GM18519 (cell line): ENCODE measurements at regions not wholly inside any gene's neighbourhood (a gene's known extent, or its start where the extent isn't known, plus 50 kb on each side); places are given as distances from the start of the nearest gene placed in this dataset.
"Not testable (repeated sequence)": the region's sequence is repeated elsewhere in the genome, so short reads cannot be mapped to it uniquely, and the experiment has no call there.

ENCODE experiments used
- ATAC-seq: cut with Tn5 transposase; IDR thresholded peaks from one replicate; pipeline ENCODE4 v1.9.1; 2021; ENCODE audit warnings: mild to moderate bottlenecking, moderate library complexity; ENCODE audit not compliant: unreplicated experiment, low FRiP score

DNA sequence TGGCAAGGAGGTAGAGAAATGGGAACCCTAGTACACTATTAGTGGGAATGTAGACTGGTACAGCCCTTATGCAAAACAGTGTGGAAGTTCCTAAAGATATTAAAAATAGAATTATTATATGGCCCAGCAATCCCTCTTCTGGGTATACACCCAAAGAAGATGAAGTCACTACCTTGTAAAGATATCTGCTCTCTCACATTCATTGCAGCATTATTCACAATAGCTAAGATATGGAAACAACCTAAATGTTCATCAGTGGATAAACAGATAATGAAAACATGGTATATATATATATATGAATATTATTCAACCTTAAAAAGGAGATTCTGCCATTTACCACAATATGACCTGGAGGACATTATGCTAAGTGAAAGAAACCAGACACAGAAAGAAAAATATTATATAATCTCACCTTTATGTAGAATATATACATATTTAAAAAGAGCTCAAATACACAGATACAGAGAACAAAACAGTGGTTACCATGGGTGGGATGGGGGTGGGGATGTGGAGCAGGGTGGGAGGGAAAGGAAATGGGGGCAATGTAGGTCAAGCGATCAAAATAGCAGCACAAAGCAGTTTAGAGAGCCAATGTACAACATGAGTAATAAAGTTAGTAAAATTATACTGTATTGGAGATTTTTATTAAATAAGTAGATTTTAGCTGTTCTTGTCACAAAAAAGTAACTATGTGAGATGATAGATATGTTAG, 138.6 kb downstream of the SPRY1 start:
- no peak for ATAC-seq

DNA sequence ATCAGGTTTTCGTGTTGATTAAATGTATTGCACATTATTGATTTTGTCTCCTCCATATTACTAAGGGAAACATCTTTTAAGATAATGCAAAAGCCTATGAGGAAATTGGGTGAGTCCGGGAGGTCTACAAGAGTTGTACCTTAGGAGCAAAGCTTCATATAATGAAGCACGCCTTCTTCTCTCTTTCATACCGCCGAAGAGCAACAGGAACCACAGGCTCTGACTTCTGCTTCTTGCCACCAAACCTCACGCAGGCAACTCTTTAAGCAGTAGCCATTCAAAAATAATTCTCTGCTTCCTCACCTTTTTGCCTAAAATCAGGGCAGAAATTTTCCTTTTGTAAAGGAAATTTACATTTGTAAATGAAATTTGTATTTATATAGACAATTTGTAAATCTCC, 139.6 kb downstream of the SPRY1 start:
- ATAC-seq, result no peak

DNA sequence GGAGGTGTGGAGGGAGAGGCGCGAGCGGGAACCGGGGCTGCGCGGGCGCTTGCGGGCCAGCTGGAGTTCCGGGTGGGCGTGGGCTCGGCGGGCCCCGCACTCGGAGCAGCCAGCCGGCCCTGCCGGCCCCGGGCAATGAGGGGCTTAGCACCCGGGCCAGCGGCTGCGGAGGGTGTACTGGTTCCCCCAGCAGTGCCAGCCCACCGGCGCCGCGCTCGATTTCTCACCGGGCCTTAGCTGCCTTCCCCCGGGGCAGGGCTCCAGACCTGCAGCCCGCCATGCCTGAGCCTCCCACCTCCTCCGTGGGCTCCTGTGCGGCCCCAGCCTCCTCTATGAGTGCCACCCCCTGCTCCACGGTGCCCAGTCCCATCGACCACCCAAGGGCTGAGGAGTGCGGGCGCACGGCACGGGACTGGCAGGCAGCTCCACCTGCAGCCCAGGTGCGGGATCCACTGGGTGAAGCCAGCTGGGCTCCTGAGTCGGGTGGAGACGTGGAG, 141.4 kb downstream of the SPRY1 start:
- ATAC-seq, result not testable (repeated sequence)

DNA sequence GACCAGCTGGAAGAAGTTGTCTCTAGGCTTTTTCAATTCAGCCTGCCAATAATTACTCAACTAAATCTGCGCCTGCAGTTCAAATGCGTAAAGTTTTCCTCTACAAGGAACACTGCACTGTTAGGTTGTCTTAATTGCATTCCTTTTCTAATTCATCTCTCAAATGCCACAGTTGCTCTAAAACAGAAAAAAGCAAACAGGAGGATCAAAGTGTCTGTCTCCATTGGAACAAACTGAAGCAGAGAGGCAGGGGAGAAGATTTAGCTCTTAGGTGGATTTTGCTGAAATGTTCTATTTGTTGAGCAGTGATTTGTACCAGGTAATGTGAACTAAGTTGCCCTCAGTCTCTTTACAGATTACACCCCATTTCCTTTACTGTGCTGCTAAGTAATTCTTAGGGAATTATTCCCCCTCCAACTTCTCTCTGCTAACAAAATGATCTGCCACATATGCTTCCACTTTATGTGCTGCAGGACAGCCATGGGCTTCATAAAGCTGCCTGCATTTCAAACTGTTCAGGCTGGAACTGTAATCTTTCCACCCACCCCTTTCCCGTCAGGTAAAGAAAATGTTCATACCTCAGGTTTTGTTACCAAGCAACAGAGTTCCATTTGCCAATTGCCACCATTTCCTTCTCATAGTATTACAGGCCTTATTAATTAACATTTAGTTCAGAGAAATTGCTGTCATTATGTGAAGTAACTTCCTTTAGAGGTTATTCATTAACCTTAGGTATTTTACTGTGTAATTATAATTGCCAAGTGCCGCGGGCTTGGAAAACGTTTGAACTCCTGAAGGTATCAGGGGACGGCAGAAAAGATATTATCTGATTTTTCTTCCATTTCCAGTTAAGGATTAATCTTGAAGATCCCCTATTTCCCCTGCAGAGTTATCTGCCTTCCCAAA, 149.3 kb downstream of the SPRY1 start:
- ATAC-seq, result no peak

DNA sequence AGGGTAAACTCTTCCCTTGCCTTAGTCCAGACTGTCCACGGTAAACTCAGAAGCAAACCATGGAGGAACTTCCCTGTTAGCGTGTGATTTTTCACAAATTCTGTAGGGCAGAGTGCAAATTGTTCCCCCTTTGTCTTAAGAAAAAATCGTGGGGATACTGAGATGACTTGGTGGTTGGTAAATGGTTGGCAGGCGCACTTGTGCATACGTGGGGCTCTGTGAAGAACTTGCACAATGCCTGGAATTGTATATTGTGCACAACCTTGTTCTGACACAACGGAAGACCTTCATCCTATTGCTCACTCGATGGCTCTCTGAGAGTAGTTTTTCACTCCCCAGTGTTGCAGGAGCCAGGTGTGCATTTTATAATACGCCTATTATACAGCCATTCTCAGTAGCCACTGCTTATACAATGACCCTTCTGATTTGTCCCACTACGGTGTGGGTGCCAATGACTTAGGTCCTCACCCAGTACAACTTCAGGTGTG, 150.0 kb downstream of the SPRY1 start:
- no peak for ATAC-seq

DNA sequence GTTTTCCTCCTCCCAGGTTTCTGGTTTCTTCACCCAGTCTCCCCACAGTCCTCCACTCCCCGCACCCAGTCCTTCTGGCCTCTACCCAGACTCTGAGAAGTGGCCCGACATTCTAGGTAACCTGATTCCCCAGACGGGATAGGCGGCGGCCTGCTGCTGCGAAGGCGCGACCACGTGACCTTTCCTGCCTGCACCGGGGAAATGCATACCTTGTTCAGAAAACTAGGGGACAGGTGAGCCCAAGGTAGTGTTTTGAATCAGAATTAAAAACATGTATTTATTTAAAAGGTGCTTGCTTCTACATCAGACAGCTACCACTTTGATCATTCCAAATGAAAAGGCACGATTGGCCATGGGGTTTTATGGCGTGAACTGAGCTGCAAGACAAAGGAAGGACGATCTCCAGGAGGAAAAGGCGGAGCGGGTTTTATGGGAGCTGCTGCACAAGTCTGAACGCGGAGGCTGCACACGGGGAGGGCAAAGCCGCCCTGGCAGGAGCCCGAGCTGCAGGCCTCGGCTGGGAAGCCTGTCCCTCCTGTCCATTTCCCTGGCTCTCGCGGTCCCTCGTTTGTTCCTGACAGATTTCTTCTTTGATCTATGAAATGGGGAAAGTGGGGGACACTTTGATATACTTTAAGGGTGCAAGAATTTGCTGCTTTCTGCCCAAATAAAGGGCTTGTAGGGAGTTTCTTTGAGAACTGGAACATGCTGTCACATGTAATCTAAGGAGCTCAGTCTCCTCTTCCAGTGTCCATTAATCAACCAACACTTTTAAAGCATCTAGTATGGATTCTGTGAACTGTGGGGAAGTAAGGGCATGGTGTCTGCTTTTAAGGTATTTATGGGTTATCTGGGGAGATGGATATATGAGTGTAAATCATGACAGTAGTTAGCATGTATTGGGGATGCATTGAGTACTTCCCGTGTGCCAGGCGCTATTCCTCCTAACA, 150.9 kb downstream of the SPRY1 start:
- no peak for ATAC-seq

DNA sequence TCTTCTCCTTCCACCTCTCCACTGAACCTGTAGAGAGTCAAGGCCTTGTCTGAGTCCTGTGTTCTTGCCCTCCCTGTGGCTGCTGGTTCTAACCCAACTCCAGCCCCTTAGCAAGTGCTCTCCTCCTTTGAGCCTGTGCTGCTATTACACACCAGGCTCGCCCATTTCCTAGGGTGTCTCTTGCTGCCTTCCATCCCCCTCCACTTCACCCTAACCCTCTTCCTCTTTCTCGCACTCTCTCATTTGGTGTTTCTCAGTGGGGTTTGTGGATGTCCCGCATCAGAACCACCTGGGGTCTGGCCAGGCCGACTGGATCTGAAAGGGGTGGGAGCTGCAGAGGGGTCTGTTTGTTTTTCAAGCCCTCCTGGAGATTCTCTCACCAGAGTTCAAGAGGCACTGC, 156.7 kb downstream of the SPRY1 start:
- no peak for ATAC-seq

DNA sequence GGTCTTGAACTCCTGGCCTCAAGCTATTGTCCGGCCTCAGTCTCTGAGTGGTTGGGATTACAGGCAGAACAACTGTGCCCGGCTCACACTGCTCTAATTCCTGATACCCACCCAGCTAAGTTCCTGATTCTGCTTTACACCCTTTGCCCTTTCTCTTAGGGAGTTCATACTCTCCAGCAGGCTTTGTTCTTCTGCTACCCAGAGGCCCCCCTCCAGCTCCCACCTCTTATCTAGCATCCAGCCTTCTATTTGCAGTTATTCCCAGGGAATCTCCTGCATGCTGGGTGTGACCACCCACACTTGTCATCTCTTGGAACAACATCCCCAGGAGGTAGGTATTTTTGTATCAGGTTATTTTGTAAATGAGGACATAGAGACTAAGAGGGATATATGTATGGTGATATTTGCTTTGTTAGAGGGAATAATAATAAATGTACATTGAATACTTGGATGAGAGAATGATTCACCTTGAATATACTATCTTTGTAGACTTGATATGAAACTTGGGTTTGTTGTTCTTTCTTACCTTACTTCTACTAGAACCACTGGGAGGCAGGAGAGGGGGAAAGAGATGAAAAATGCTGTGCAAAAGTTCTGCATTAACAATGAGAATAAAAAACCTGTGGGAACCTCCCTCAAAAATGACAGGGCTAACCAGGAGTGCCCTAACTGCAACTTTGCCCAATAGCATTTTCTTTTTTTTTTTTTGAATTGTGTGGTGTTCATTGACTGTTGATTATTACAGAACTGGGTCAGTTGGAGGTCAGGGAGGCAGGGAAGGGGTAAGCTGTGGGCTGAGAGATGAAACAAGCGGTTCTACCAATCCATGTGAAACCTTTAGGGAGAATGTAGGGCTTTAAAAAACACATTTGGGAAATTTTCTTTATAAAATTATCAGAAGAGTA, 157.4 kb downstream of the SPRY1 start:
- no peak for ATAC-seq

DNA sequence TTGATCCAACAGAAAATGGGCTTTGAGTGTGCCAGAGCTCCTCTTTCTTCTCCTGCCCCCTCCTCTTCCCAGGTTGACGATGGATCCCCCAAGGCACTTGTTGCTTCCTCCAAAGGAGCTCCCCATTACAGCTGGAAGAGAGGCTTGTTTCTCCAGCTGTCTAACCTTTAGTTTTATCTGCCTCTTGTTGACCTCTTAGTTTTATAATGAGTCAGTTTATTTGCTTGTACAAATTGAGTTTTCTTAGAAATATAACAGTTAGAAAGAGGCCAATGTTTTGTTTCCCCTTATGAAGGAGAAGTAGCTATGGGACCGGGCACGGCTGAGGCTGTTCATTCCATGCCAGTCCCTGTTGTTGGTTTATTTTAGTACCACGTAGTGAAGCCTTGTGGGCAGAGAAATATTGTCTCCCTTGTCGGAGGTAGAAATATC, 158.2 kb downstream of the SPRY1 start:
- no peak for ATAC-seq

DNA sequence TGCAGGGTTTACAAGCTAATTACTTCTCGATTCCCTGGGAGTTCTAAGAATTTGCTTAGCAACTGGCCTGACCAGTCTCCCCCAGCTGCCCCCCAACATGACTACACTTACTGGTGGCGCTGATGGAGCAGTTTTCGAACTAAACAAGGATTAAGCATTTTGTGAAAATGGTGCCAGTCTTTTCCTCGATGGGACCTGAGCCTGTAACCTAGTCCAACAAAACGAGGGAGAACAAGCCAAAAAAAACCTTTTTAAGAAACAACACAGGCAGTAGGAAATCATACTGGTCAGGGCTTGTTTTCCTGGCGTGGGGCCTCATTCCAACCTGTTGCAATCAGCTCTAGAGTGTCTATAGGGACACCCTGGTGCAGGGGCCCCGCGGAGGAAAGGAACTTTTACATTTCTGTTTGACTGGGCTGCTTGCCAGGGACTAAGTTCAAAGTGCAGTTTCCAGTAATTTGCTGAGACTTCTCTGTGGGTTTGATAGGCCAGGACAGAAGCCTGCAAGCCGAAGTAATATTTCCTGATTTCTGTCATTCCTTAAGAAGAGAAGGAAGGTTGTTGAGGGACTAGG, 158.7 kb downstream of the SPRY1 start:
- no peak for ATAC-seq

DNA sequence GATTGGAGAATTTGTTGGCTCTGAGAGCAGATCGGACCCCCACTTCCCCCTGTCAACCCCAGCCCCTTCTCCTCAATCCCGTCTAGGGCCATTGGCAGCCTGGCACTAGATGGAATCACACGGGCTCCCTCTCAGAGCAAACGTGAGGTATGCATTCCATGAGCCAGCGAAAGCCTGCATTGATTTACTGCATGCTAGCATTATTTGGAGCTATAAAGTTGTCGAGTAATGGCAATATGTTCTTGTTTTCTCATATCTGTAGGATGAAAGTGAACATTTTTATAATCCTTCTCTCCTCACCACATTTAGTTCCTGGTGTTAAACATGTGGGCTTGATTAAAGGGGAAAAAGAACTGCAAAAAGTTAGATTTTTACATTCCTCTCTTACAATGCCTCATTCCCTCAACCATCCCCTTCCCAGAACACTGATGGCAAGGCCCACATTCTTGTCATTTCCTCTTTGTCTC, 159.2 kb downstream of the SPRY1 start:
- no peak for ATAC-seq

DNA sequence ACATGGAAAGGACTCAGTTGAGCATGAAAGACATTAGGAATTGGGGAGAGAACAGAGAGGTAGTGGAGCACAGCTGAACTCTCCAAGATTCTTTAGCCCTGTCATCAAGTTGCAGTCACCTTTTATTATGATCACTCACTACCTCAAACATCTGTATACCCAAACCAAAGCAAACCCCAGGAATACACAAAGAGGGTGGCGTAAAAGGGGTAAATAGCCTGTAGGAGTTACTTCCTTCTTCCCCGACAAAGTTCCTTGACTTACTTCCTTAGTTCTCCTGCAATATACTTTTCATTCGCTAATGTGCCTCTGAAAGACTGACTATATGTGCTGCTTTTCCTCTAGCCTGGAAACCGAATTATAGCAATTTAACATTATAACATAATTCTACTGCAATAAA, 159.9 kb downstream of the SPRY1 start:
- ATAC-seq, result no peak

DNA sequence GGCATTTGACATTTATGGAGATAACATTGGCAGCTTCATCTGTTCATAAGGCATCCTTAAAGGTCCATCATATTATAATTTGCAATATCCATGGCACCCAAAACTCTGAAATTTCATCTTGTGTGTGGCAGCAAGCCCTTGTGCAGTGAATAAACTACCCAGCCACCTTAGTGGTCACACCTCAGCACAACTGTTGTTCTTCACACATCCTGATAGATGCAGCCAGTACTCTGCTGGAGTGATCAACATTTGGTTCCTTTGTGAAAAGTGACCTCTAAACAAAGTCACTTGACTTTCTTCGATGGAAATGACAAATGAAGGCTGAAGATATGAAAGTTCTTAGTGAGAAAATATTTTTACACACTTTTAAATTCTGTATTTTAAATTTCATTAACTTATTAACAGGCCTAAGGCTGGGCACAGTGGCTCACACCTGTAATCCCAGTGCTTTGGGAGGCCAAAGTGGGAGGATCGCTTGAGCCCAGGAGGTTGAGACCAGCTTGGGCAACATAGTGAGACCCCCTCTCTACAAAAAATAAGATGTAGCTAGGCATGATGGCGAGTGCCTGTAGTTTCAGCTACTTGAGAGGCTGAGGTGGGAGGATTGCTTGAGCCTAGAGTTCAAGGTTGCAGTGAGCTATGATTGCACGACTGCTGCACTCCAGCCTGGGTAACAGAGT, 161.4 kb downstream of the SPRY1 start:
- ATAC-seq, result no peak

DNA sequence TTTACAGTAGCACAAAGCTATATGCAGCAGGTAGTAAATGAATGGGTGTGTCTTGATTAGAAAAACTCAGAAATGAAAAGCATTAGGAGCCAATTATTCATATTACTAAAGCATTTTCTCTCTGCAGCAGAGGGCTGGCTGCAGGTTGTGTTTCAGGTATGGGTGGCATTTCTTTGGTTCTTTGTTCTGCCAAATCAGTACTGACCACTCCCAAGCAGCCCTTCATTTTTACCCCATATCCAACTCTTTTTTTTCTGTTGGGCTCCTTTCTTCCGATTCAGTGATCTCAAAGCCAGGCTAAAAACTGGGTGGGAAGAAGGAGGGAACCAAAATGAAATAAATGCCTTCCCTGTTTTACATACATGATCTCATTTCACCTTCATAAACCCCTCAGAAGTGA, 162.3 kb downstream of the SPRY1 start:
- no peak for ATAC-seq

DNA sequence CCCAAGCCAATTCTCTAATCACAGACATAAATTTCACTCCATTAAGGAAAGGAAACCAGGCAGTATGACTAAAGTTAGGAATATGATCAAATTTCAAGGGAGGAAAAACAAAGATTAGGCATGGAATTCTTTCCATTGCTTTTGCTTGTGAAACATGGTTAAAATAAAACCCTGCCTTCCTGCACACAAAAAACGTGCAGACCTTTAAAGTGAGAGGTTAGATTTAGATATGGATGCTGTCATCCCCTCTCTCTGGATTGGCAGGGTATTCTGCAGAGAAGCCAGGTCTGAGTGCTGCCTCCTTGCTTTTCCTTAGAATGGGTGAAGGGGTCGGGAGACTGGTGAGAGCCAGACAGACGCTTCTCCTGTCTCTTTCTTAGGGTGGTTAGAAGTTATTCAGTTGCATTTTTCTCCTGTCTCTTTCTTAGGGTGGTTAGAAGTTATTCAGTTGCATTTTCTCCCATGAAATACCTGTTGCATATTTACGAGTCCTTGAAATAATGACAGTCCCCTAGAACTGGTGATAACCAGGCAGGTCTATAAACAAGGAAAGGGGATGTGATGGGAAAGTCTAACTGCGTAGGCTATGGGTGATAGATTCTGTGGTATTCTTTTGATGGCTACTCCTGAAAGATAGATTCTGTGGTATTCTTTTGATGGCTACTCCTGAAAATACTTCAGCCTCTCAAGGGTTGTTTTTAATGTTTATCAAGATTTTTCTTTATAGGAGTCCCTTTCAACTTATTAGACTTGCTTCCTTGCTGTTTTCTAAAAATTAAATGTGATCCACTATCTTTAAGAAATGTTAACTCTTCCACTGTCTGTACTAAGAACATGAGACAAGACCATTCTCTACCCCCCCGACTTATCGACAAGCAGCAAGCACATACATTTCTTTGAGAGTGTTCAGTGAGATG, 163.6 kb downstream of the SPRY1 start:
- no peak for ATAC-seq

DNA sequence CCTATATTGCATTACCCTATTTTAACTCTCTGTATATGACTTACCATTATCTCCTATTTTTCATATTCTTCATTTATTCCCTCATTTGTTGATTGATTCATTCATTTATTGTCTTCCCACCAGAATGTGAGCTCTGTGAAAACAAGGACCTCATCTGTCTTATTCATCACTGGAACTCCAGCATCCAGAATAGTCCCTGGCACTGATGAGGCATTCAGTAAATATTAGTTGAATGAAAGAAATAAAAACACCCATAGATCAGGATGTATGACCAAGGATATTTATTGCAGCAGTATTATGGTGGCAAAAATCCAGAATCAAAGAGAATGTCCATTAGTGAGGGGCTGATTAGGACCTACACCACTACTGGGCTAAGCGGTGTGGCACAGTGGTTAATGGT, 164.9 kb downstream of the SPRY1 start:
- no peak for ATAC-seq

DNA sequence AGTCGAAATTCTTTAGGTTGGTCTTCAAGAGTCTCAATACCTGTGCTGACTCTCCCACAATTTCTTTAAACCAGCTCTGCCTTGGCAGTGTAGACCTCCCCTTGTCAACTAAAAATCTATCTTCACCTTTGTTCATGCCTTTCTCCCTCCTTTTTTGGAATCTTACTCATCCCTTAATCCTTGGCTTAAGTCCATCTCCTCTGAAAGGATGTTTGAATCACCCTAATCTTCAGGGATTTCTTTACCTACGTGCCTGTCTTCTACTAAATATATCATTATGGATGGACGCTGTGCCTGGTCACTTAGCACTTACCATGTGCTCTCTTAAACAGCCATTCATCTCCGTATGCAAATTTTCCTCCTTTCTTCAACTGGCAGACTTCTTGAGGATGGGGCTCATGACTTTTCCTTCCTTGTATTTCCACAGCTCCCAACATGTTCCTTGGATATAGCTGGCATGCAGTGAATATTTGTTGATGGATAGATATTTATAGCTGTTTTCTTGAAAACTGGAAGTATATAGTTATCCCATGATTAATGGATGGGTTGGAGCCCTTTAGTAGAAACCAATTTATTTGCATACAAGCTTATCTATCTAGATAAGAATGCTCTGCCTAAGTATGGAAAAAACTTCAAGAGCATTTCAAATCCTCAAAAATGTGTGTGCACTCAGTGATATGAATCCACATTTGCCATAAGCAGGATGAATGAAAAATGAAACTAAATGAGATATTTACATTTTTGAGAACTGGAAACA, 166.6 kb downstream of the SPRY1 start:
- no peak for ATAC-seq
